CD4-positive, alpha-beta T cell (primary cell): ENCODE measurements at regions not wholly inside any gene's neighbourhood (a gene's known extent, or its start where the extent isn't known, plus 50 kb on each side); places are given as distances from the start of the nearest gene placed in this dataset.

ENCODE experiments used
- ATAC-seq: fragments of 200-7000 bp; cut with Tn5 transposase; one replicate; pipeline ENCODE4 v1.10.0; 2022; ENCODE audit warnings: mild to moderate bottlenecking; ENCODE audit not compliant: poor library complexity
- CTCF ChIA-PET: fragments of 350-600 bp; sonication (Branson Sonifier 250); formaldehyde crosslinking; loops from one replicate; lab custom pipeline; 2021; ENCODE audit warnings: antibody characterized with exemption, inconsistent platforms; lab: Charles Lee
- POLR2A ChIA-PET: fragments of 350-600 bp; sonication (Branson Sonifier 250); formaldehyde crosslinking; loops from one replicate; lab custom pipeline; 2021; ENCODE audit warnings: antibody characterized with exemption, inconsistent platforms; lab: Charles Lee
- DNase-seq, 14 experiments: peaks; one replicate each; pipeline ENCODE4 v3.0.0-alpha.2; 2013 to 2020; ENCODE audit warnings: mixed read lengths in 2 of 14
- H3K27ac ChIP-seq, 2 donors: one replicate each; pipeline versions ENCODE4 v1.5.1 to v1.7.0; 2013; ENCODE audit warnings: low read length in 2 of 2, low read depth in 1 of 2, mild to moderate bottlenecking in 1 of 2
- H3K27me3 ChIP-seq, 2 experiments: 1 replicate in 1 of 2; 2 replicates in 1 of 2; pipeline versions ENCODE4 v1.6.1 to v1.7.0; 2013; ENCODE audit warnings: low read length in 2 of 2, control low read depth in 1 of 2, mild to moderate bottlenecking in 1 of 2, moderate library complexity in 1 of 2; ENCODE audit not compliant: insufficient read depth in 2 of 2, control insufficient read depth in 1 of 2
- H3K36me3 ChIP-seq: one replicate; pipeline ENCODE4 v1.6.1; 2013; ENCODE audit warnings: low read length, control low read depth; ENCODE audit not compliant: insufficient read depth
- H3K4me1 ChIP-seq: one replicate; pipeline ENCODE4 v1.6.1; 2013; ENCODE audit warnings: low read length, control low read depth; ENCODE audit not compliant: insufficient read depth
- H3K4me3 ChIP-seq: one replicate; pipeline ENCODE4 v1.5.1; 2013; ENCODE audit warnings: mild to moderate bottlenecking, low read length, moderate library complexity
- H3K9me3 ChIP-seq, 2 experiments: 1 replicate in 1 of 2; 2 replicates in 1 of 2; pipeline versions ENCODE4 v1.6.1 to v1.7.0; 2013; ENCODE audit warnings: low read length in 2 of 2, mild to moderate bottlenecking in 2 of 2, control low read depth in 1 of 2, moderate library complexity in 1 of 2; ENCODE audit not compliant: control insufficient read depth in 1 of 2, insufficient read depth in 1 of 2
- H3K27ac Mint-ChIP-seq: one replicate; pipeline ENCODE4 v1.8.0; 2020; ENCODE audit warnings: mixed read lengths
- H3K27me3 Mint-ChIP-seq: one replicate; pipeline ENCODE4 v1.8.0; 2021; ENCODE audit warnings: mixed read lengths
- H3K36me3 Mint-ChIP-seq: one replicate; pipeline ENCODE4 v1.8.0; 2021; ENCODE audit warnings: low read depth, mixed read lengths
- H3K4me1 Mint-ChIP-seq: one replicate; pipeline ENCODE4 v1.8.0; 2021; ENCODE audit warnings: low read depth, mixed read lengths
- H3K4me3 Mint-ChIP-seq: one replicate; pipeline ENCODE4 v1.8.0; 2020; ENCODE audit warnings: mild to moderate bottlenecking, mixed read lengths
- H3K9me3 Mint-ChIP-seq: one replicate; pipeline ENCODE4 v1.8.0; 2020; ENCODE audit warnings: mixed read lengths
- intact Hi-C, 2 experiments: fragments of 100-400 bp; cut with DNase I in 1 of 2; cut with micrococcal nuclease in 1 of 2; formaldehyde crosslinking; loops; one replicate each; pipeline versions ENCODE4 v1.15.1 to v1.9.0; 2023 to 2025; cut with DNase I, micrococcal nuclease
- TF ChIP-seq, protein P1 (sequence below): fragments of 200-600 bp; IDR thresholded peaks from one replicate; pipeline ENCODE4 v1.8.0; 2022; ENCODE audit warnings: antibody characterized with exemption, mild to moderate bottlenecking

DNA sequence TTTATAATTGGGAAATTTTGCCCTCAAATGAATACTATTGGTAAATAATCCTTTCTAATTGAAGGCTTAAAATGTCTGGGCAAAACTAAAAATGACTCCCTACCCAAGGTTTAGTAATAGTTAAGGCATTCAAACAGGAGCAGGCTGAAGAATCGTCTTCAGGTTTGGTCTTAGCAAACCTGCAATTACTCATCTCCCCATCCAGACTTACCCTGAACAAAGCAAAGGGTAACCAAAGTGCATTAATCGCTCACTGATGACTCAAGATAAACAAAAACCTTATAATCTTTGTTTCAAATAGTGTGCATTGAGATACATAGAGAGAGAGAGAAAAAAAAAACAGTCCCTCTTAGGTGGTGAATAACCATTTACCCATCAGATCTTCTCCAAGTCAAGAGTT lies 225.5 kb downstream of the BMP2 start:
- Histone ChIP-seq H3K4me3 (no peak overlapping the region), H3K36me3 (no peaks in the 10 kb centered on the region), H3K27me3 (no peaks in the 10 kb centered on the region), H3K9me3 (peaks cover 0 to 10% of the 10 kb centered on the region in 2 experiments), H3K27ac (no peak overlapping the region), H3K4me1 (no peaks in the 10 kb centered on the region)
- CTCF ChIA-PET = no interaction called here
- Mint-ChIP-seq H3K4me1 (no peaks in the 10 kb centered on the region), H3K27ac (no peak overlapping the region), H3K9me3 (peaks cover 15% of the 10 kb centered on the region), H3K4me3 (no peak overlapping the region), H3K27me3 (no peaks in the 10 kb centered on the region), H3K36me3 (no peaks in the 10 kb centered on the region)
- no peak for ATAC-seq
- POLR2A ChIA-PET = no interaction called here
- TF ChIP-seq, protein P1, sequence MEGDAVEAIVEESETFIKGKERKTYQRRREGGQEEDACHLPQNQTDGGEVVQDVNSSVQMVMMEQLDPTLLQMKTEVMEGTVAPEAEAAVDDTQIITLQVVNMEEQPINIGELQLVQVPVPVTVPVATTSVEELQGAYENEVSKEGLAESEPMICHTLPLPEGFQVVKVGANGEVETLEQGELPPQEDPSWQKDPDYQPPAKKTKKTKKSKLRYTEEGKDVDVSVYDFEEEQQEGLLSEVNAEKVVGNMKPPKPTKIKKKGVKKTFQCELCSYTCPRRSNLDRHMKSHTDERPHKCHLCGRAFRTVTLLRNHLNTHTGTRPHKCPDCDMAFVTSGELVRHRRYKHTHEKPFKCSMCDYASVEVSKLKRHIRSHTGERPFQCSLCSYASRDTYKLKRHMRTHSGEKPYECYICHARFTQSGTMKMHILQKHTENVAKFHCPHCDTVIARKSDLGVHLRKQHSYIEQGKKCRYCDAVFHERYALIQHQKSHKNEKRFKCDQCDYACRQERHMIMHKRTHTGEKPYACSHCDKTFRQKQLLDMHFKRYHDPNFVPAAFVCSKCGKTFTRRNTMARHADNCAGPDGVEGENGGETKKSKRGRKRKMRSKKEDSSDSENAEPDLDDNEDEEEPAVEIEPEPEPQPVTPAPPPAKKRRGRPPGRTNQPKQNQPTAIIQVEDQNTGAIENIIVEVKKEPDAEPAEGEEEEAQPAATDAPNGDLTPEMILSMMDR = no peak
- intact Hi-C loops = no loop called here
- no peak for DNase-seq

DNA sequence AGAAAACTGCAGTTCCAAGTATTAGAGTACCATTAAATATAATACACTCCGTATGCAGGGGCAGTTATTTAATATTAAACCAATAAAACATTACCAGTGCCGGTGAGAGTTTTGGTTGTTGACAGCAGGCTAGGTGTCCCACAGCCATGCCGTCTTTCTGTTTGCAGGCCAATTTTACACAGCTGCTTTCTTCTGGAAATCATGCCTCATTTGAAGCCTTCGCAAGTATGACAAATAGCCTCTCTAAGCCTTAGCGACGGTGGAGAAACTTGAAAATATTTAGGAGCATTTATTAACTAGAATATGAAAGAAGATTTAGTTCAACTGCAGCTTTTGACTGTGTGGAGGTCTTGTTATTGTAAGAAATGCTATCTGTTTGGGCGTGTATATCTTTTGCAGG lies 226.0 kb downstream of the BMP2 start:
- POLR2A ChIA-PET = no interaction called here
- peaks cover 0 to 10% of the 10 kb centered on the region in 2 experiments for H3K9me3 ChIP-seq
- H3K4me3 Mint-ChIP-seq = no peak overlapping the region
- CTCF ChIA-PET = no interaction called here
- H3K4me1 ChIP-seq = no peaks in the 10 kb centered on the region
- TF ChIP-seq, protein P1 = no peak
- intact Hi-C loops = no loop called here
- DNase-seq = no peak
- H3K27ac Mint-ChIP-seq = no peak overlapping the region
- no peaks in the 10 kb centered on the region for H3K36me3 ChIP-seq
- H3K4me1 Mint-ChIP-seq = no peaks in the 10 kb centered on the region
- no peaks in the 10 kb centered on the region for H3K36me3 Mint-ChIP-seq
- no peaks in the 10 kb centered on the region for H3K27me3 Mint-ChIP-seq
- H3K4me3 ChIP-seq = no peak overlapping the region
- no peaks in the 10 kb centered on the region for H3K27me3 ChIP-seq
- H3K9me3 Mint-ChIP-seq = peaks cover 17% of the 10 kb centered on the region
- no peak overlapping the region for H3K27ac ChIP-seq
- ATAC-seq = no peak

DNA sequence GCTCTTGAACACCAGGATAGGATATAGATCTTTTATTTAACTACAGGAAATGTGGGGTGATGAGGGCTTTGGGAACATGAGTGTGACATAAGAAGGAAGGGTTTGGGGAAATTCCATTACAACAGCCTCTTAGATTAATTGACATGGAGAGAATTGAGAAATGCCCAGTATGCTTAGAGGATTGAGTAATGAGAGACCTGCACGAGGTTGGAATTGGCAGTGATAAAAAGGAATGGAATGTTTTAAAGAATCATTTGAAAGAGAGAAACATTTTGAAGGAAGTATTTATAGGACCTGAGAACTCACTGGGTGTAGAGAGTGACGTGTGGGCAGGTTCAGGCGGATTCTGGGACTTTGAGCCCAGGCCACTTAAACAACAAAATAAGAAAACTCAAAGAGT lies 227.0 kb downstream of the BMP2 start:
- no peaks in the 10 kb centered on the region for H3K27me3 Mint-ChIP-seq
- intact Hi-C loops = no loop called here

More for the DNA sequence above, 227.0 kb downstream of the BMP2 start:
- ATAC-seq (no peak), DNase-seq (no peak)
- Mint-ChIP-seq H3K36me3 (no peaks in the 10 kb centered on the region), H3K9me3 (peaks cover 17% of the 10 kb centered on the region), H3K4me1 (no peaks in the 10 kb centered on the region), H3K4me3 (no peak overlapping the region), H3K27ac (no peak overlapping the region)
- H3K27me3 ChIP-seq = no peaks in the 10 kb centered on the region
- CTCF ChIA-PET = no interaction called here
- peaks cover 0 to 10% of the 10 kb centered on the region in 2 experiments for H3K9me3 ChIP-seq
- POLR2A ChIA-PET = no interaction called here
- H3K27ac ChIP-seq = no peak overlapping the region
- no peak overlapping the region for H3K4me3 ChIP-seq
- TF ChIP-seq, protein P1 = no peak
- H3K36me3 ChIP-seq = no peaks in the 10 kb centered on the region
- H3K4me1 ChIP-seq = no peaks in the 10 kb centered on the region
